ENCODE measurements at regions not wholly inside any gene's neighbourhood (a gene's known extent, or its start where the extent isn't known, plus 50 kb on each side); places are given as distances from the start of the nearest gene placed in this dataset.

DNA sequence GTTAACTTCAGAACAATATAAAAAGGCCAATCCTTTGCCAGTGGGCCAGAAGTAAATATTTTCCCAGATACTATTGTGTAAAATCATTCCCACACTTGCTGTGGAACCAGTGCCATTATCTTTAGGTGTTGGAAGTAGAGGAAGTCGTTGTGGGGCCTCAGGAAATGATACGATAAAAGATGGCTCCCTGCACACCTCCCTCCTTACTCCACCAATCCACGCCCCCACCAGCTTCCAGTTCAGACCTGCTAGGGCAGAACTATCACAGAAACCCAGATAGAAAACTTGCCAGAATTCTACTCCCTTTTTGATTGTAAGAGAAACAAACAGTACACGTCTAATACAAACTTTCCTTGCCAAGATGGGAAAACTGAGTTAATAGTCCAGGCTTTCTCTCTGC lies 173.0 kb upstream of the FMN2 start:
- Histone ChIP-seq H3K4me3 (ENCODE audit: low read depth, low read length) (no peak overlapping the region), H3K36me3 (ENCODE audit: control insufficient read depth, insufficient read depth, low read length) (no peaks in the 10 kb centered on the region), H2AFZ (no peak overlapping the region), H3K27me3 (ENCODE audit: control insufficient read depth, insufficient read depth, low read length) (no peaks in the 10 kb centered on the region), H3K4me2 (ENCODE audit: low read length) (no peak overlapping the region), H3K9me3 (ENCODE audit: control insufficient read depth, low read length) (no peaks in the 10 kb centered on the region), H3K4me1 (no peaks in the 10 kb centered on the region), H3K9ac (no peak overlapping the region), H3K79me2 (no peaks in the 10 kb centered on the region), H3K27ac (no peak overlapping the region)
- TF ChIP-seq, protein P1, sequence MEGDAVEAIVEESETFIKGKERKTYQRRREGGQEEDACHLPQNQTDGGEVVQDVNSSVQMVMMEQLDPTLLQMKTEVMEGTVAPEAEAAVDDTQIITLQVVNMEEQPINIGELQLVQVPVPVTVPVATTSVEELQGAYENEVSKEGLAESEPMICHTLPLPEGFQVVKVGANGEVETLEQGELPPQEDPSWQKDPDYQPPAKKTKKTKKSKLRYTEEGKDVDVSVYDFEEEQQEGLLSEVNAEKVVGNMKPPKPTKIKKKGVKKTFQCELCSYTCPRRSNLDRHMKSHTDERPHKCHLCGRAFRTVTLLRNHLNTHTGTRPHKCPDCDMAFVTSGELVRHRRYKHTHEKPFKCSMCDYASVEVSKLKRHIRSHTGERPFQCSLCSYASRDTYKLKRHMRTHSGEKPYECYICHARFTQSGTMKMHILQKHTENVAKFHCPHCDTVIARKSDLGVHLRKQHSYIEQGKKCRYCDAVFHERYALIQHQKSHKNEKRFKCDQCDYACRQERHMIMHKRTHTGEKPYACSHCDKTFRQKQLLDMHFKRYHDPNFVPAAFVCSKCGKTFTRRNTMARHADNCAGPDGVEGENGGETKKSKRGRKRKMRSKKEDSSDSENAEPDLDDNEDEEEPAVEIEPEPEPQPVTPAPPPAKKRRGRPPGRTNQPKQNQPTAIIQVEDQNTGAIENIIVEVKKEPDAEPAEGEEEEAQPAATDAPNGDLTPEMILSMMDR (IDR thresholded peaks at IDR 0.05), result no peak

DNA sequence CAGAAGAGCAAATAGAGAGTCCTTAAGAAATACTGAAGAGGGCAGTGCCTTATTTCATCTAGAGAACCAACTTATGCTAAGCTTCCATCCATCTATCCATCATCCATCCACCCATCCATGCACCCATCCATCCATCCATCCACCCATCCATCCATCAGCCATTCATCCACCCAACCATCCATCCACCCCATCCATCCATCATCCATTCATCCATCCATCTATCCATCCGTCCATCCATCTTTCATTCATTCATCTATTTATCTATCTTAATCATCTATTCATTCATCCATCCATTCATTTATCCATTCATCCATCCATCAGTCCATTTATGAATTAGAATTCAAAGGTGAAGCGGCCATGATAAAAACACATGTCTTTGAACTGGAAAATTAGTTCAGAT lies 171.5 kb upstream of the FMN2 start:
- no peaks in the 10 kb centered on the region for H3K36me3 ChIP-seq (ENCODE audit: control insufficient read depth, insufficient read depth, low read length)
- H3K4me1 ChIP-seq, result no peaks in the 10 kb centered on the region
- H3K27me3 ChIP-seq (ENCODE audit: control insufficient read depth, insufficient read depth, low read length), result no peaks in the 10 kb centered on the region
- no peaks in the 10 kb centered on the region for H3K79me2 ChIP-seq
- TF ChIP-seq, protein P1 (IDR thresholded peaks at IDR 0.05), result no peak
- H3K9ac ChIP-seq, result no peak overlapping the region
- no peak overlapping the region for H3K27ac ChIP-seq
- H2AFZ ChIP-seq, result no peak overlapping the region
- H3K9me3 ChIP-seq (ENCODE audit: control insufficient read depth, low read length), result no peaks in the 10 kb centered on the region
- H3K4me3 ChIP-seq (ENCODE audit: low read depth, low read length), result no peak overlapping the region
- H3K4me2 ChIP-seq (ENCODE audit: low read length), result no peak overlapping the region

DNA sequence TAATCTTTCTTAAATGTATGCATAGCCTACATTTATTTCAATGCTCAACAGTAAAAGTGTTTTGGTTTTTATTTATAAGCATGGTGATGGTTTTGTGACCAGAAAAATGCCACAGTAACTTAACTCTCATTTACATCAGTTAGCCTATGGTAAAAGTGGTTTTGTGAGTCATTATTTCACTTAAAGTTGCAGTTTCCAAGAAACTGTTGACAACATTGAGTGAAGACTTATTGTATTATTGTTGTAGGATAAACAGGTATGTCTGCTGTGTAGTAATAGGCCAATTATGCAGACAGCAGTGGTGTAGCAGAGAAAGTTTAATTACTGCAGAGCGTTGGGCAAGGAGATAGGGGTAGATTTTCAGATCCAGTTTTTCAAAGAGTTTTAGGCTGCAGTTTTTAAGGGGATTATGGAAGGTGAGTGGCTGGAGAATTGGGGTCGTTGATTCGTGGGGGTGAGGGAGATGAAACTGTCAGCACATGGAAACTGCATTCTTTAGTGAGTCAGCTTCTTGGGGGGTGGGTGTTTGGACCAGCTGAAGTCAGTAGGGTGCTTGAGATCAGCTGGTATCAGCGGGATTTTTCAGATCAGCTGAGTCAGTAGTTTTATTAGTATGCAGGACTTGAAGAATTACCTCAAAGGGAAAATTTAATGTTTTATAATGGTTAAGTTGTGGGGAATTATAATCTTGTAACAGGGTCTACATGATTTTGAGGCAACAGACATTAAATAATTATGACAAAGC lies 168.7 kb upstream of the FMN2 start:
- no peak overlapping the region for H3K4me2 ChIP-seq (ENCODE audit: low read length)
- no peaks in the 10 kb centered on the region for H3K79me2 ChIP-seq
- H3K4me1 ChIP-seq, result no peaks in the 10 kb centered on the region
- H3K4me3 ChIP-seq (ENCODE audit: low read depth, low read length), result no peak overlapping the region
- H3K9ac ChIP-seq, result no peak overlapping the region
- TF ChIP-seq, protein P1 (IDR thresholded peaks at IDR 0.05), result no peak
- no peak overlapping the region for H3K27ac ChIP-seq
- H3K36me3 ChIP-seq (ENCODE audit: control insufficient read depth, insufficient read depth, low read length), result no peaks in the 10 kb centered on the region
- no peaks in the 10 kb centered on the region for H3K9me3 ChIP-seq (ENCODE audit: control insufficient read depth, low read length)
- H3K27me3 ChIP-seq (ENCODE audit: control insufficient read depth, insufficient read depth, low read length), result no peaks in the 10 kb centered on the region
- H2AFZ ChIP-seq, result no peak overlapping the region

DNA sequence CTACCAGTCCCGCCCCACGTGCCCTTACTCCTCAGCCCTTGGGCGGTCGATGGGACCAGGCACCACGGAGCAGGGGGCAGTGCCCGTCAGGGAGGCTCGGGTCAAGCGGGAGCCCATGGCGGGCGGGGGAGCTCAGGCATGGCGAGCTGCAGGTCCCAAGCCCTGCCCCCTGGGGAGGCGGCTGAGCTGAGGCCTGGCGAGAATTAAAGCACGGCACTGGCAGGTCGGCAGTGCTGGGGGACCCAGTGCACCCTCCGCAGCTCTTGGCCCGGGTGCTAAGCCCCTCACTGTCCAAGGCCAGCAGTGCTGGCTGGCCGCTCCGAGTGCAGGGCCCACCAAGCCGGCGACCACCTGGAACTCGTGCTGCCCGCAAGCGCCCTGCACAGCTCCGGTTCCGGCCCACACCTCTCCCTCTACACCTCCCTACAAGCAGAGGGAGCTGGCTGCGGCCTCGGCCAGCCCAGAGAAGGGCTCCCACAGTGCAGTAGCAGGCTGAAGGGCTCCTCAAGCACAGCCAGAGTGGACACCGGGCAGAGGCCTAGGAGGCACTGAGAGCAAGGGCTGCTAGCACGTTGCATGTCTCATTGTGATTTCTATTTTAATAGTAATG lies 166.8 kb upstream of the FMN2 start:
- Histone ChIP-seq H3K9me3 (ENCODE audit: control insufficient read depth, low read length) (no peaks in the 10 kb centered on the region), H3K79me2 (no peaks in the 10 kb centered on the region), H3K9ac (no peak overlapping the region), H3K27me3 (ENCODE audit: control insufficient read depth, insufficient read depth, low read length) (no peaks in the 10 kb centered on the region), H3K4me1 (no peaks in the 10 kb centered on the region), H3K36me3 (ENCODE audit: control insufficient read depth, insufficient read depth, low read length) (no peaks in the 10 kb centered on the region), H3K4me2 (ENCODE audit: low read length) (no peak overlapping the region), H3K4me3 (ENCODE audit: low read depth, low read length) (no peak overlapping the region), H2AFZ (no peak overlapping the region), H3K27ac (no peak overlapping the region)
- TF ChIP-seq, protein P1 (IDR thresholded peaks at IDR 0.05), result no peak

GRCh38 chr1:239926184-239926583 lies 165.5 kb upstream of the FMN2 start:
- Histone ChIP-seq H3K9me3 (ENCODE audit: control insufficient read depth, low read length) (no peaks in the 10 kb centered on the region), H3K79me2 (no peaks in the 10 kb centered on the region), H3K36me3 (ENCODE audit: control insufficient read depth, insufficient read depth, low read length) (no peaks in the 10 kb centered on the region), H2AFZ (no peak overlapping the region), H3K4me1 (no peaks in the 10 kb centered on the region), H3K9ac (no peak overlapping the region), H3K4me2 (ENCODE audit: low read length) (no peak overlapping the region), H3K4me3 (ENCODE audit: low read depth, low read length) (no peak overlapping the region), H3K27ac (no peak overlapping the region), H3K27me3 (ENCODE audit: control insufficient read depth, insufficient read depth, low read length) (no peaks in the 10 kb centered on the region)
- TF ChIP-seq, protein P1 (IDR thresholded peaks at IDR 0.05), result no peak
